Gastroesophageal sphincter (tissue), 3 donors: ENCODE measurements at regions not wholly inside any gene's neighbourhood (a gene's known extent, or its start where the extent isn't known, plus 50 kb on each side); places are given as distances from the start of the nearest gene placed in this dataset.

Experiments
- POLR2A ChIP-seq, 2 donors: fragments of 450-650 bp; IDR thresholded peaks; one replicate each; pipeline ENCODE4 v1.6.1; 2017; ENCODE audit warnings: antibody characterized with exemption in 2 of 2, mild to moderate bottlenecking in 2 of 2, moderate library complexity in 1 of 2
- TF ChIP-seq, protein P1 (sequence below), 4 experiments: fragments of 200-600 bp in 2 of 4; fragments of 450-650 bp in 2 of 4; sonication (generic) in 1 of 4; IDR thresholded peaks; one replicate each; pipeline ENCODE4 v1.5.1; 2017 to 2019; ENCODE audit warnings: antibody characterized with exemption in 4 of 4, mild to moderate bottlenecking in 2 of 4, moderate library complexity in 2 of 4

DNA sequence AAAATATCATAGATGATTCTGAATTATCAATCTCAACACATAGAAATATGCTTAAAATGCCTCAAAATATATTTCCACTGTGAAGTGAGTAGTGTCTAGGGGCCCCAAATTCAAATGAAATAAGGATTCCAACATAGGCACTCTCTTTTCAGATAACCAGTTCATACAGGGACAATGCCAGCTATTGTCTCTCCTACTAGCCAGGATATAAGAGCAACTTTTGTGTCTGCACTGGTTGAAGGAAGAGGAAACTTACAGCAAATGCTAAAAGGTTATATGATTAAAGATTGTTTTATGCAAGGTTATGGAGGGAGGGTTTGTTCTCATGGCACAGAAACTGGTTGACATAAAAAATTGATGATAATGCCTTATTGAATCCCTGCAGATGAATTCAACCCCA lies 579.4 kb upstream of the ALCAM start:
- TF ChIP-seq, protein P1, sequence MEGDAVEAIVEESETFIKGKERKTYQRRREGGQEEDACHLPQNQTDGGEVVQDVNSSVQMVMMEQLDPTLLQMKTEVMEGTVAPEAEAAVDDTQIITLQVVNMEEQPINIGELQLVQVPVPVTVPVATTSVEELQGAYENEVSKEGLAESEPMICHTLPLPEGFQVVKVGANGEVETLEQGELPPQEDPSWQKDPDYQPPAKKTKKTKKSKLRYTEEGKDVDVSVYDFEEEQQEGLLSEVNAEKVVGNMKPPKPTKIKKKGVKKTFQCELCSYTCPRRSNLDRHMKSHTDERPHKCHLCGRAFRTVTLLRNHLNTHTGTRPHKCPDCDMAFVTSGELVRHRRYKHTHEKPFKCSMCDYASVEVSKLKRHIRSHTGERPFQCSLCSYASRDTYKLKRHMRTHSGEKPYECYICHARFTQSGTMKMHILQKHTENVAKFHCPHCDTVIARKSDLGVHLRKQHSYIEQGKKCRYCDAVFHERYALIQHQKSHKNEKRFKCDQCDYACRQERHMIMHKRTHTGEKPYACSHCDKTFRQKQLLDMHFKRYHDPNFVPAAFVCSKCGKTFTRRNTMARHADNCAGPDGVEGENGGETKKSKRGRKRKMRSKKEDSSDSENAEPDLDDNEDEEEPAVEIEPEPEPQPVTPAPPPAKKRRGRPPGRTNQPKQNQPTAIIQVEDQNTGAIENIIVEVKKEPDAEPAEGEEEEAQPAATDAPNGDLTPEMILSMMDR (IDR thresholded peaks at IDR 0.05) = no peak
- TF ChIP-seq POLR2A (IDR thresholded peaks at IDR 0.05) = no peak
